LNCaP clone FGC (cell line): ENCODE measurements at regions not wholly inside any gene's neighbourhood (a gene's known extent, or its start where the extent isn't known, plus 50 kb on each side); places are given as distances from the start of the nearest gene placed in this dataset.
"Not testable (repeated sequence)": the region's sequence is repeated elsewhere in the genome, so short reads cannot be mapped to it uniquely, and the experiment has no call there.

Experiments
- DNase-seq: peaks from one replicate; pipeline ENCODE4 v3.0.0-alpha.2; 2011; ENCODE audit warnings: low read depth
- H3K4me3 ChIP-seq: 2 replicates; pipeline ENCODE4 v1.5.1; 2011; ENCODE audit warnings: mild to moderate bottlenecking, low read depth, low read length, control low read depth
- TF ChIP-seq, protein P1 (sequence below): IDR thresholded peaks from 2 replicates; pipeline ENCODE4 v1.5.1; 2012; ENCODE audit warnings: mild to moderate bottlenecking; ENCODE audit not compliant: control insufficient read depth, insufficient read depth; ENCODE audit errors: extremely low read depth

DNA sequence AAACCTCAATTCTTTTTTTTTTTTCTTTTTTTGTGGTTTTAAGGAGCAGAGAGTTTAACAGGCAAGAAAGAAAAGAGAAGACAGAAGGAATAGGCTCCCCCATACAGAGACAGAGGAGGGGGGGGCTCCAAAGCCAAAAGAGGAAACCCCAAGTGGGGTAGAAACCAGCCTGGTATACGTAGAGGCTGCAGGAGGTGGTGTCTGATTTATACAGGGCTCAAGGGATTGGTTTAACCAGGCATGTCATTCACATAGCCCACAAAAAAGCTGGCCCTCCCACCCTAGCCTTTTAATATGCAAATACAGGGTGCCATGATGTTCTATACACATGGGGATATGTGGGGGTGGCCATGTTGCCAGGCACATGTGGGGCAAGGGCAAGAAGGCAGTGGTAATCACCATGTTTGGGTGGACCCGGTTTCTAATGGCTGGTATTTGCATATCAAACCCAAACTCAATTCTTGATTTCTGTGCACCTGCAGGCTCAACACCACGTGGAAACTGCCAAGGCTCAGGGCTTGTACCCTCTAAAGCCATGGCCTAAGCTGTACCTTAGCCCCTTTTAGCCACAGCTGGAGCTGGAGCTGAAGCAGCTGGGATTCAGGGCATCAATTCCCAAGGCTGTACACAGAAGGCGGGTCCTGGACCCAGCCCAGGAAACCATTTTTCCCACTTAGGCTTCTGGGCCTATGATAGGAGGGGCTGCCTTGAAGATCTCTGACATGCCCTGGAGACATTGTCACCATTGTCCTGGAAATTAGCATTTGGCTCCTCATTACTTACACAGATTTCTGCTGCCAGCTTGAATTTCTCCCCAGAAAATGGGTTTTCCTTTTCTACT, 170.3 kb downstream of the MAIP1 start:
- no peak for DNase-seq
- no peak overlapping the region for H3K4me3 ChIP-seq
- TF ChIP-seq, protein P1, sequence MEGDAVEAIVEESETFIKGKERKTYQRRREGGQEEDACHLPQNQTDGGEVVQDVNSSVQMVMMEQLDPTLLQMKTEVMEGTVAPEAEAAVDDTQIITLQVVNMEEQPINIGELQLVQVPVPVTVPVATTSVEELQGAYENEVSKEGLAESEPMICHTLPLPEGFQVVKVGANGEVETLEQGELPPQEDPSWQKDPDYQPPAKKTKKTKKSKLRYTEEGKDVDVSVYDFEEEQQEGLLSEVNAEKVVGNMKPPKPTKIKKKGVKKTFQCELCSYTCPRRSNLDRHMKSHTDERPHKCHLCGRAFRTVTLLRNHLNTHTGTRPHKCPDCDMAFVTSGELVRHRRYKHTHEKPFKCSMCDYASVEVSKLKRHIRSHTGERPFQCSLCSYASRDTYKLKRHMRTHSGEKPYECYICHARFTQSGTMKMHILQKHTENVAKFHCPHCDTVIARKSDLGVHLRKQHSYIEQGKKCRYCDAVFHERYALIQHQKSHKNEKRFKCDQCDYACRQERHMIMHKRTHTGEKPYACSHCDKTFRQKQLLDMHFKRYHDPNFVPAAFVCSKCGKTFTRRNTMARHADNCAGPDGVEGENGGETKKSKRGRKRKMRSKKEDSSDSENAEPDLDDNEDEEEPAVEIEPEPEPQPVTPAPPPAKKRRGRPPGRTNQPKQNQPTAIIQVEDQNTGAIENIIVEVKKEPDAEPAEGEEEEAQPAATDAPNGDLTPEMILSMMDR, result no peak

- DNase-seq, H3K4me3 ChIP-seq: not testable (repeated sequence)
These were observed 170.9 kb downstream of the MAIP1 start for GRCh38 chr2:200126285-200126670.

- not testable (repeated sequence) for DNase-seq, H3K4me3 ChIP-seq
These were observed 171.3 kb downstream of the MAIP1 start for GRCh38 chr2:200126680-200127079.

DNA sequence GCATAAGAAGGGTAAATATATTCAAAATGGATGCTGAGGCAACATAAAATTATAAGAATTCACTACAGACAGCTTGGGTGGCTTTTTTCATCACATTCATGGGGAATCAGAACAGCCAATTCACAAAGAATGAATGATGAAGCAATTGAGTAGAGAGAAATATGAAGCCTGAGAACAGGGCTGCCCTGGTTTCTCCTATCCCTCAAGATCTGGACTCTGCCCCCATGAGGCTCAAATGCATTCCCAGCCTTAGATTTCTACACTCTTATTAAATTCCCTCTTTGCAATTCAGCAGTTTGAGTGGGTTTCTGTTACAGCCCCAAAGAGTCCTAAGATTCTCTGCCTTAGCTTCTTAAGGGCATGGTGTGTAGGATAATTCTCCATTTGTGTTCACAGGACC, 172.5 kb downstream of the MAIP1 start:
- H3K4me3 ChIP-seq, result no peak overlapping the region
- TF ChIP-seq, protein P1, result no peak
- DNase-seq, result no peak

DNA sequence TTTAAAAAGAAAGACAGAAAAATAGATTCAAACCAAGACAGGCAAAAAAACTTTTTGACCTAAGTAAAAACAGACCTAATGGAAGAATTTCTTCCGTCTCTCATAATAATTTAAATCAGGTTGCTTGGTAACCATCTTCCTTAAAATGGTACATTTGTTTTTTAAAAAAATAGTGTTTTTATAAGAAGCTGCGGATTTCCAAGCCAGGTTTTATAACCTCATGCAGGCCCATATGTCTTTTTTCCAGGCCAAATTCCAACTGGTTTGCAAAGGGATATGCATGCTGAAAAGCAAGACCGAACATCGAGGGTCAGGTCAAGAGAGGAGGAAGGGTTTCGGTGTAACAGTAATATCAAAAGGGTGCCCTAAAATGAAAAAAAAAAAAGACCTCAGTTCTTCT, 172.9 kb downstream of the MAIP1 start:
- H3K4me3 ChIP-seq, result no peak overlapping the region
- TF ChIP-seq, protein P1, result no peak
- DNase-seq, result no peak

- H3K4me3 ChIP-seq, result no peak overlapping the region
- TF ChIP-seq, protein P1, result no peak
- DNase-seq, result no peak
These were observed 174.5 kb downstream of the MAIP1 start for GRCh38 chr2:200129721-200130462.

DNA sequence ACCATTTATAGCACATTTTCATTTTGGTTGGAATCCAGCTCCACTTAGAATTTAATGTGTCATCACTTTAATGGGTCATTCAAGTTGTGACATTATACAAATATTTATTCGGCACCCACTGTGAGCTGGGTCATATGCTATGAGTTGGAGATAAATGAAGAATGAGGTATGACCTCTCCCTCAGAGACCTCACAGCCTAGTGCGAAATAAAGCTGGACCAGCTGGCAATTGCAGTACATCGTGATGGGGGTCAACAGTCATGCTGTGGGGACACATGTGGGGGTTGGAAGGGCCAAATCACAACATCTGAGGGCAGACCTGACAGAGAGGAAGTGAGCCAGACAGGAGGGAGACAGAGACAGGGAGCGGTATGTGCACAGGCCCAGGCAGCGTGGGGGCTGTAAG, 175.4 kb downstream of the MAIP1 start:
- DNase-seq, result no peak
- TF ChIP-seq, protein P1, result no peak
- H3K4me3 ChIP-seq, result no peak overlapping the region

- no peak for DNase-seq
- TF ChIP-seq, protein P1, result no peak
- no peak overlapping the region for H3K4me3 ChIP-seq
These were observed 175.2 kb upstream of the SPATS2L start for GRCh38 chr2:200131307-200131706.
